ENCODE measurements at regions not wholly inside any gene's neighbourhood (a gene's known extent, or its start where the extent isn't known, plus 50 kb on each side); places are given as distances from the start of the nearest gene placed in this dataset.

- TF ChIP-seq, protein P1, sequence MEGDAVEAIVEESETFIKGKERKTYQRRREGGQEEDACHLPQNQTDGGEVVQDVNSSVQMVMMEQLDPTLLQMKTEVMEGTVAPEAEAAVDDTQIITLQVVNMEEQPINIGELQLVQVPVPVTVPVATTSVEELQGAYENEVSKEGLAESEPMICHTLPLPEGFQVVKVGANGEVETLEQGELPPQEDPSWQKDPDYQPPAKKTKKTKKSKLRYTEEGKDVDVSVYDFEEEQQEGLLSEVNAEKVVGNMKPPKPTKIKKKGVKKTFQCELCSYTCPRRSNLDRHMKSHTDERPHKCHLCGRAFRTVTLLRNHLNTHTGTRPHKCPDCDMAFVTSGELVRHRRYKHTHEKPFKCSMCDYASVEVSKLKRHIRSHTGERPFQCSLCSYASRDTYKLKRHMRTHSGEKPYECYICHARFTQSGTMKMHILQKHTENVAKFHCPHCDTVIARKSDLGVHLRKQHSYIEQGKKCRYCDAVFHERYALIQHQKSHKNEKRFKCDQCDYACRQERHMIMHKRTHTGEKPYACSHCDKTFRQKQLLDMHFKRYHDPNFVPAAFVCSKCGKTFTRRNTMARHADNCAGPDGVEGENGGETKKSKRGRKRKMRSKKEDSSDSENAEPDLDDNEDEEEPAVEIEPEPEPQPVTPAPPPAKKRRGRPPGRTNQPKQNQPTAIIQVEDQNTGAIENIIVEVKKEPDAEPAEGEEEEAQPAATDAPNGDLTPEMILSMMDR (IDR thresholded peaks at IDR 0.05), result no peak
- no peak for TF ChIP-seq POLR2A (IDR thresholded peaks at IDR 0.05)
These were observed 84.3 kb upstream of the ESR1 start for GRCh38 chr6:151723152-151723551.
